GM20000 (cell line): ENCODE measurements at regions not wholly inside any gene's neighbourhood (a gene's known extent, or its start where the extent isn't known, plus 50 kb on each side); places are given as distances from the start of the nearest gene placed in this dataset.

Experiments used
- DNase-seq: peaks from one replicate; pipeline ENCODE4 v3.0.0; 2012; ENCODE audit warnings: low spot score
- CTCF ChIP-seq: IDR thresholded peaks from 2 replicates; pipeline ENCODE4 v1.5.1; 2012; ENCODE audit warnings: mild to moderate bottlenecking, control low read depth; ENCODE audit errors: extremely low read depth, missing control alignments

- no peak for DNase-seq
- no peak for TF ChIP-seq CTCF
These were observed 200.2 kb upstream of the CHD6 start for GRCh38 chr20:41818369-41818768.

DNA sequence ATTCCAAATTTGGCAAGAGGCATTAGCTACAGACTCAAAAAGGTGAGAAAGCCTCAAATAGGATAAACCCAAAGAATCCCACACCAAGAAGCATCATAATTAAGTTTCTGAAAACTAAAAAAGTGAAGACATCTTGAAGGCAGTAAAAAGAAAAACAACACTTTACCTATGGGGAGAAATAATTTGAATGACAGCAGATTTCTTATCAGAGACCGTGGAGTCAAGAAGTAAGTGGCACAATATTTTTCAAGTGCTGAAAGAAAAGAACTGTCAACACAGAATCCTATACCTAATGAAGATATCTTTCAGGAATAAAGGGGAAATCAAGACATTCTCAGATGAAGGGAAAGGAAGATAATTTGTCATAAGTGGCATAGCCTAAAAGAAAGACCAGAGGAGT lies 193.3 kb upstream of the CHD6 start:
- no peak for TF ChIP-seq CTCF
- no peak for DNase-seq

DNA sequence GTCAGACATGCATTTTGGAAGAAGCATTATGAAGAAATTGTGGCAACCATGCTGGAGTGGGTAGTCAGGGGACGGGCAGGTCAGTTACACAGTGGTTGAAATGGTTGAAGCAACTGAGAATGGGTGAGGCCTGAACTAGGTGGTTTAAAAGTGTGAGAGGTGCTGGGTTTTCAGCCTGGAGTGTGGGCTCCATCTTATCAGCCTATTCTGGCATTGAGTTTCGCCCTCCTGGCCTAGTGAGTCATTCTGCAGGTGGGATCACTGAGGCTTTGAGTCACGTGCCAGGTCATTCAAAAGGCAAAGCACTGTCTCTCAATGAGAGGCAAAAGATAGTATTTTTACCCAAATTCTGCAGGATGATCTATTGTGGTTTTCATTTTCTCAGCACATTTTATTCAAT lies 181.9 kb upstream of the CHD6 start:
- DNase-seq, result no peak
- TF ChIP-seq CTCF, result no peak

DNA sequence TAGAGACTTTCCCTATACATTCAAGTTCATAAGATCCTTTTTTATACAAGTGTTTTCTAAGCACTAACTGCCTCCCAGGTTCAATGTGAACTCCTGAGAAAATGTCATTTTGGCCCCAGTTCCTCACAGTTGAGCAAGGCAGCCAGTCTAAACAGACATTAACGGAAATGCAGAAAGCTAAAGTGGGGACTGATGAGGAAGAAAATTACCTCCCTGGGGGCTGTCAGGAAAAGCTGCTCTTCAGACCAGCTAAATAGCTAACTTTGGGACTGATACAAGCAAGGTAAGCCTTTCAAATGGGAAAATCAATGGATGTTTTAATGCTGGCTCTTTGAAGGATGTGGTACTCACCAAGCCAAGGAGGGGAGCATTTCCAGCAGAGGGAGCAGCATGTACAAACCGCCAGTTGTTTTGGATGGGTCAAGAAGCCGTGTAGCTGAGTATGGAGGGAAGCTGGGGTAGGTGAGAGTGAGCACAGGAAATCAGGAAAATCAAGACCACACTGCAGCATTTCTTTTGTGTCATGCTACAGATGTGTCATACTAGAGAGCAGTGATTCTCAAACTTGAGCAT lies 180.8 kb upstream of the CHD6 start:
- DNase-seq, result no peak

DNA sequence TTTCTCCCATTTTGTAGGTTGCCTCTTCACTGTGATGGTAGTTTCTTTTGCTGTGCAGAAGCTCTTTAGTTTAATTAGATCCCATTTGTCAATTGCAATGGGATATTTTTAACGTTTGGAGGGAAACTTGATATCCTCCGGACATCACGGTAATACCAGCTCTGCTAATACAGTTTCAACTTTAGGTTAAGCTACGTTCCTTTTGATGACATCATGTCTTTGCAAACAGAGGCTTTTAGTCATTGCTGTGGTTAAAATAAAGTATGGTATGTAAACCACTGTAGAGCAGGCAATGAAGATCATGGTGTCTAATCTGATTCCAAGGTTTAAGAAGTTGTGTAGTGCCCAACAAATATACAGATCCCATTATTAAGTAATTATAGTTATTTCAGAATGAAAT lies 168.0 kb upstream of the CHD6 start:
- no peak for DNase-seq
- TF ChIP-seq CTCF, result no peak

More for the DNA sequence above, 180.8 kb upstream of the CHD6 start:
- no peak for TF ChIP-seq CTCF

GRCh38 chr20:41784209-41784958 lies 166.2 kb upstream of the CHD6 start:
- TF ChIP-seq CTCF, result no peak
- DNase-seq, result no peak

DNA sequence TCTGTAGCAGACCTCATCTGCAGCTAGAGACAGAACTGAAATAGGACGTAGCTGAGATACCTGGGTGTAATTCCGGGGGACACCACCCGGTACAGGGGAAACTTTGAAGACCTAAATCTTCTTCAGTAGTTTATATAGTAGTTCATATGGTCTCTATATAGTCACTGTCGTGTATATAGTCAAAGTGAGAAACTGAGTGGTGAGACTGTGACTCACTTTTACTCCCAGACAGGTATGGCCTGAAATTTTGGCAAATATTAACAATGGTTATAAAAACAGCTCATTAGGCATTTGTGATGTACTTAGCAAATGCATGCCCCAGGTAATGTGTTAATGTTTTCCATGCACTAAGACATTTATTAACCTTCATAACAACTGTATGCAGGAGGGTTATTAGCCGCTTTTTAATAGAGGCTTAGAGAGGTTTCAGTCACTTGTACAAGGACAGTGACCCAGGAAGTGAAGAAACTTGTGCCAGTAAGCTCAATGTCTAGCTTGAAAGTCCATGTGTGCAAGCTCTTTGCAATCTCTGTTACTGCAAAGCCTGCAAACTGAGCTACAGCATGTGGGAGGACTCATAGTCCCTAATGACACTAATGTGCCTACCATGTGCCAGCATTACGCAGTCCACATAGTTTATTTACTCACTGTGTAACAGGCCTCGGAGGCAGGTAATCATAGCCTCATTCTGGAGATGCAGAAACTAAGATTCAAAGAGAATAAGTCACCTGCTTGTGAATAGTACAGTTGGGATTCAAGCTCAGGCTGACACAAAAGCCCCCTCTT lies 165.4 kb upstream of the CHD6 start:
- DNase-seq, result no peak
- TF ChIP-seq CTCF, result no peak
